D721Med (cell line): ENCODE measurements at regions not wholly inside any gene's neighbourhood (a gene's known extent, or its start where the extent isn't known, plus 50 kb on each side); places are given as distances from the start of the nearest gene placed in this dataset.

Source experiments
- DNase-seq: peaks from one replicate; pipeline ENCODE4 v3.0.0; 2011; ENCODE audit warnings: low spot score; ENCODE audit not compliant: insufficient read length
- FAIRE-seq: peaks from 2 replicates; lab custom pipeline; 2011; peaks lifted over from hg19 to GRCh38; lab: Jason Lieb, UNC
- CTCF ChIP-seq: IDR thresholded peaks from 2 replicates; pipeline ENCODE4 v1.5.1; 2012; ENCODE audit warnings: mild to moderate bottlenecking, control low read depth; ENCODE audit not compliant: insufficient read depth; ENCODE audit errors: missing control alignments

- DNase-seq (no peak), FAIRE-seq (no peak)
- TF ChIP-seq CTCF = no peak
These were observed 65.2 kb downstream of the OTX2 start for GRCh38 chr14:56745097-56745496.

- FAIRE-seq (no peak), DNase-seq (no peak)
These were observed 66.3 kb downstream of the OTX2 start for GRCh38 chr14:56744016-56744415.

GRCh38 chr14:56742391-56742878 is 67.8 kb downstream of the OTX2 start:
- TF ChIP-seq CTCF = no peak
- FAIRE-seq (peak; percentile 99), DNase-seq (no peak)

More at GRCh38 chr14:56744016-56744415, 66.3 kb downstream of the OTX2 start:
- TF ChIP-seq CTCF = no peak

- TF ChIP-seq CTCF = no peak
- FAIRE-seq (no peak), DNase-seq (no peak)
These were observed 69.0 kb downstream of the OTX2 start for GRCh38 chr14:56741325-56741724.

- DNase-seq (no peak), FAIRE-seq (peak; percentile 38)
- TF ChIP-seq CTCF = no peak
These were observed 72.3 kb downstream of the OTX2 start for GRCh38 chr14:56738020-56738419.

- no peak for TF ChIP-seq CTCF
- no peak for FAIRE-seq
- DNase-seq = no peak
These were observed 76.9 kb downstream of the OTX2 start for GRCh38 chr14:56733396-56733795.

- no peak for TF ChIP-seq CTCF
- DNase-seq = no peak
- peak; percentile 73 for FAIRE-seq
These were observed 79.1 kb downstream of the OTX2 start for GRCh38 chr14:56731187-56731586.
